GM12878 (cell line): ENCODE measurements at regions not wholly inside any gene's neighbourhood (a gene's known extent, or its start where the extent isn't known, plus 50 kb on each side); places are given as distances from the start of the nearest gene placed in this dataset.
A peak's percentile ranks its signal among the peaks of the same experiment; 100 is the strongest.

ENCODE experiments used
- ATAC-seq: fragments of 200-7000 bp; cut with Tn5 transposase; 3 replicates; pipeline ENCODE4 v1.9.1; 2020; ENCODE audit warnings: mild to moderate bottlenecking, moderate library complexity
- BruUV-seq: library from RNA; stranded (reverse); fragments of 400-500 nt; replicated peaks from 2 replicates; lab custom pipeline; 2021; lab: Mats Ljungman, UMichigan
- CTCF ChIA-PET: fragments of 300-600 bp; sonication (Branson Sonifier 250); formaldehyde crosslinking; extraction: SDS; loops from one replicate; lab custom pipeline; 2021; ENCODE audit warnings: inconsistent platforms; lab: Yijun Ruan, JAX
- POLR2A ChIA-PET: fragments of 350-600 bp; formaldehyde crosslinking; extraction: SDS; loops from one replicate; lab custom pipeline; 2021; ENCODE audit warnings: inconsistent platforms; lab: Charles Lee
- RAD21 ChIA-PET: fragments of 300-600 bp; sonication (Branson Sonifier 250); formaldehyde crosslinking; loops from one replicate; lab custom pipeline; 2023; ENCODE audit warnings: antibody characterized with exemption; ENCODE audit not compliant: unreplicated experiment; lab: Charles Lee
- SMC1A ChIA-PET: fragments of 300-600 bp; sonication (Branson Sonifier 250); formaldehyde crosslinking; loops from one replicate; lab custom pipeline; 2023; ENCODE audit not compliant: unreplicated experiment, uncharacterized antibody; lab: Charles Lee
- DNase-seq: peaks from one replicate; pipeline ENCODE4 v3.0.0-alpha.2; 2011; ENCODE audit warnings: low read depth, low spot score
- FAIRE-seq: peaks from 3 replicates; lab custom pipeline; 2011; peaks lifted over from hg19 to GRCh38; lab: Jason Lieb, UNC
- H2AFZ ChIP-seq: 2 replicates; pipeline ENCODE4 v1.6.0; 2011; ENCODE audit warnings: low read depth, low read length, control low read depth; ENCODE audit not compliant: control insufficient read depth
- H3K27ac ChIP-seq: 2 replicates; pipeline ENCODE4 v1.5.1; 2011; ENCODE audit warnings: control low read depth; ENCODE audit not compliant: control insufficient read depth, insufficient read depth
- H3K27me3 ChIP-seq, 2 experiments: replicated peaks in 1 of 2; 2 replicates each; pipeline versions ENCODE4 v1.6.0 to v1.6.1; 2011; ENCODE audit warnings: low read length in 1 of 2; ENCODE audit not compliant: control insufficient read depth in 2 of 2, insufficient read depth in 2 of 2
- H3K36me3 ChIP-seq, 2 experiments: 2 replicates each; pipeline ENCODE4 v1.5.1; 2011; ENCODE audit warnings: low read length in 1 of 2; ENCODE audit not compliant: control insufficient read depth in 2 of 2, insufficient read depth in 2 of 2
- H3K4me1 ChIP-seq: 2 replicates; pipeline ENCODE4 v1.6.1; 2011; ENCODE audit warnings: mild to moderate bottlenecking, low read length, moderate library complexity, mixed read lengths; ENCODE audit not compliant: control insufficient read depth, insufficient read depth
- H3K4me2 ChIP-seq: 2 replicates; pipeline ENCODE4 v1.6.0; 2011; ENCODE audit warnings: control low read depth; ENCODE audit not compliant: control insufficient read depth, insufficient read depth
- H3K4me3 ChIP-seq: fragments of 200-600 bp; sonication (generic); 2 replicates; pipeline ENCODE4 v1.5.1; 2016
- H3K79me2 ChIP-seq: 2 replicates; pipeline ENCODE4 v1.6.0; 2011; ENCODE audit warnings: low read length; ENCODE audit not compliant: control insufficient read depth, insufficient read depth
- H3K9ac ChIP-seq: 2 replicates; pipeline ENCODE4 v1.8.0; 2011; ENCODE audit warnings: low read length, control low read depth, mixed read lengths; ENCODE audit not compliant: control insufficient read depth, insufficient read depth
- H3K9me3 ChIP-seq: replicated peaks from 3 replicates; pipeline ENCODE4 v1.5.1; 2011; ENCODE audit warnings: mild to moderate bottlenecking, low read length; ENCODE audit not compliant: control insufficient read depth, insufficient read depth
- H4K20me1 ChIP-seq: 2 replicates; pipeline ENCODE4 v1.6.0; 2011; ENCODE audit not compliant: control insufficient read depth, insufficient read depth
- CBX3 ChIP-seq: fragments of 200-600 bp; sonication (generic); IDR thresholded peaks from 2 replicates; pipeline ENCODE4 v1.6.1; 2016; ENCODE audit warnings: low read depth, borderline replicate concordance
- CBX5 ChIP-seq: sonication (generic); IDR thresholded peaks from 2 replicates; pipeline ENCODE4 v1.6.1; 2016; ENCODE audit warnings: low read depth, moderate library complexity, mild to moderate bottlenecking, inconsistent platforms
- CEBPB ChIP-seq, 2 experiments: fragments of 150-350 bp in 1 of 2; IDR thresholded peaks; 2 replicates each; pipeline ENCODE4 v1.6.1; 2012 to 2014; ENCODE audit warnings: low read depth in 2 of 2, low read length in 2 of 2, borderline replicate concordance in 1 of 2, inconsistent platforms in 1 of 2
- FOS ChIP-seq: IDR thresholded peaks from 3 replicates; pipeline ENCODE4 v1.6.1; 2011; ENCODE audit warnings: borderline replicate concordance; ENCODE audit not compliant: insufficient read length; ENCODE audit errors: extremely low read depth
- HDGF ChIP-seq: fragments of 450-650 bp; IDR thresholded peaks from 2 replicates; pipeline ENCODE4 v1.6.1; 2016; ENCODE audit warnings: antibody characterized with exemption
- IKZF2 ChIP-seq, 2 experiments: fragments of 450-650 bp; IDR thresholded peaks; 2 replicates each; pipeline ENCODE4 v1.6.1; 2017; ENCODE audit warnings: mild to moderate bottlenecking in 2 of 2, moderate library complexity in 2 of 2
- NBN ChIP-seq: fragments of 450-650 bp; IDR thresholded peaks from 2 replicates; pipeline ENCODE4 v1.6.1; 2016
- NR2C2 ChIP-seq: IDR thresholded peaks from 2 replicates; pipeline ENCODE4 v1.6.1; 2011; ENCODE audit warnings: borderline replicate concordance, low read depth; ENCODE audit not compliant: control insufficient read depth, insufficient read length
- POLR2AphosphoS2 ChIP-seq: IDR thresholded peaks from 2 replicates; pipeline ENCODE4 v1.6.1; 2011; ENCODE audit warnings: low read depth, mild to moderate bottlenecking, low read length, improper control_type of control experiment, moderate library complexity
- POLR2AphosphoS5 ChIP-seq: IDR thresholded peaks from 2 replicates; pipeline ENCODE4 v1.6.1; 2011; ENCODE audit warnings: mild to moderate bottlenecking, low read length, inconsistent platforms
- PRDM15 ChIP-seq: fragments of 450-650 bp; formaldehyde crosslinking; IDR thresholded peaks from 2 replicates; pipeline ENCODE4 v1.4.0; 2020; ENCODE audit warnings: mild to moderate bottlenecking, moderate library complexity
- RAD51 ChIP-seq: fragments of 450-650 bp; IDR thresholded peaks from 2 replicates; pipeline ENCODE4 v1.6.1; 2016; ENCODE audit warnings: moderate library complexity, mild to moderate bottlenecking, inconsistent platforms
- RB1 ChIP-seq: fragments of 450-650 bp; formaldehyde crosslinking; IDR thresholded peaks from 2 replicates; pipeline ENCODE4 v1.6.1; 2017; ENCODE audit warnings: mild to moderate bottlenecking, borderline replicate concordance
- RBBP5 ChIP-seq: fragments of 200-600 bp; sonication (generic); conservative IDR thresholded peaks from 2 replicates; pipeline ENCODE4 v1.6.1; 2016
- SREBF2 ChIP-seq: IDR thresholded peaks from 2 replicates; pipeline ENCODE4 v1.6.1; 2012; ENCODE audit warnings: mild to moderate bottlenecking, low read length
- SRF ChIP-seq, 2 experiments: IDR thresholded peaks; 2 replicates each; pipeline ENCODE4 v1.6.1; 2011; ENCODE audit warnings: low read depth in 2 of 2, low read length in 2 of 2, mild to moderate bottlenecking in 1 of 2, moderate library complexity in 1 of 2
- TCF3 ChIP-seq: IDR thresholded peaks from 2 replicates; pipeline ENCODE4 v1.6.1; 2012; ENCODE audit warnings: low read depth, mild to moderate bottlenecking, low read length, borderline replicate concordance; ENCODE audit not compliant: insufficient read depth
- YBX1 ChIP-seq: fragments of 450-650 bp; IDR thresholded peaks from 2 replicates; pipeline ENCODE4 v1.6.1; 2016; ENCODE audit warnings: antibody characterized with exemption
- ZNF274 ChIP-seq: IDR thresholded peaks from one replicate; pipeline ENCODE4 v1.8.0; 2011; ENCODE audit not compliant: insufficient read length, insufficient read depth
- WGBS: methylation state at CpG from one replicate; pipeline ENCODE4 v1.1.6; 2016; ENCODE audit warnings: low lambda C conversion rate; ENCODE audit not compliant: insufficient replicate concordance, insufficient coverage; ENCODE audit errors: missing lambda C conversion rate; 5-methylcytosine and 5-hydroxymethylcytosine counted together
- in situ Hi-C: fragments of 300-500 bp; cut with MboI; formaldehyde crosslinking; loops from 9 replicates; pipeline ENCODE4 v1.14.3; 2018; ENCODE audit warnings: mixed read lengths
- intact Hi-C: fragments of 100-400 bp; cut with micrococcal nuclease; formaldehyde crosslinking; loops from one replicate; pipeline ENCODE4 v1.14.2; 2022; ENCODE audit not compliant: unreplicated experiment
- TF ChIP-seq, protein P1 (sequence below): fragments of 450-650 bp; IDR thresholded peaks from 2 replicates; pipeline ENCODE4 v1.6.1; 2014; ENCODE audit warnings: mild to moderate bottlenecking

DNA sequence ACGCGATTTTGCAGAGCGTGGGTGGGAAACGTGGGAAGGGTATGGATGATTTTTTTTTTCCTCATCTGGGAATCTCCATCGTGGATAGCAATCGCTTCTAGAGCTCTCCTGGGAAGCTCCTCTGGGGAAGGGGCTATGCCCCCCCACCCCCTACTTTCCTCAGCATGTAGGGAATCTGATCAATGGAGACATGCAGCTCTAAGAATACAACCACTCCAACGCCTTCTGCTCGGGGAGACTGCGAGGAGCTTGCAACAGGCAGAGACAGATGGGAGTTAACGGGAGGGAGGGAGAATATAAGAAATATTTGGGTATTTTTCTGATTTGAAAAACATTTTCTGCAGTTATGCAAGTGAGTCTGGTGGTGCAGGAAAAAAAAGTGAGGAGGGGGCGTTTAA is 104.6 kb upstream of the HSD17B12 start (continued):
- TF ChIP-seq NBN = no peak
- TF ChIP-seq YBX1 = no peak
- TF ChIP-seq RAD51 = no peak
- TF ChIP-seq POLR2AphosphoS5 = no peak
- TF ChIP-seq FOS = no peak
- no peak for TF ChIP-seq RB1
- no peak for TF ChIP-seq PRDM15 (CRISPR knock-in tag)
- TF ChIP-seq CEBPB (IDR thresholded peaks at IDR 0.05; ENCODE audit: borderline replicate concordance in 1 of 2, low read depth in 2 of 2, low read length in 2 of 2) = no peak

DNA sequence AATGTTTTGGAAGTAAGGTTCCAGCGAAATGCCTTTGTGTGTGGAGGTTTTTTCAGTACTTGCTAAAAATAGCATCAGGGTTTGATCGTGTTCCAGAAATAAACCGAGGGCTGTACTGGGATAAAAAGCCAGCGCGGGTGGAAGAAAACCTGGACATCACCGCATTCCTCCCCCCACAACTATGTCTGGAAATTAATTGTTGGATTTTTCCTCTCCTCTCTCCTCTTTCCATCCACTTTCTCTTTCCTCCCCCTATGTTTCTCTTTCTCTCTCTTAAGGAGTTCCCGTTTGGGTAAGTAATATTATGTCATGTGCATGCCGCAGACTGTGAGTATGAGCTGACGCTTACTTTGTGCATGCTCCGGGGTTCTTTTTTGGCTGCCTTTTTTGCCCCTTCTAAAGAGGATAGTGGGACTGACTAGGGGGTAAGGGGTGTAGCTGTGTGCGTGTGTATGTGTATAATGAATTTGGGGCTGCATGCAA is 104.2 kb upstream of the HSD17B12 start:
- no peak for ATAC-seq
- WGBS = 29% methylated on average over 11 of the region's 11 CpGs
- Histone ChIP-seq H3K4me1 (no peaks in the 10 kb centered on the region), H3K9ac (no peak overlapping the region), H3K79me2 (no peaks in the 10 kb centered on the region), H3K36me3 (no peaks in the 10 kb centered on the region), H3K4me2 (peak overlapping the region; percentile 13; the same call in 1 of the 2 replicates), H3K27ac (no peak overlapping the region), H3K9me3 (no peaks in the 10 kb centered on the region; the same call in 2 of the 3 replicates), H2AFZ (no peak overlapping the region), H3K27me3 (peaks cover 24 to 43% of the 10 kb centered on the region in 2 experiments), H4K20me1 (no peaks in the 10 kb centered on the region), H3K4me3 (no peak overlapping the region)
- ChIA-PET SMC1A (interaction anchor here (1.8 kb wide), 1 partner anchor 275 kb away, joined by 7 read pairs; no protein-coding TSS in a partner anchor), POLR2A (no interaction called here), RAD21 (no interaction called here), CTCF (interaction anchor here (1.1 to 1.8 kb wide), 2 partner anchors 9 to 275 kb away, joined by 3 to 4 read pairs; no protein-coding TSS in a partner anchor)
- FAIRE-seq = no peak
- in situ Hi-C loops (no loop called here), intact Hi-C loops (loop anchor here (5.0 to 10.0 kb wide), 2 partner anchors 276 to 368 kb away; partner anchors contain the start of gene C11orf96)
- no TSS peak for BruUV-seq
- no peak for DNase-seq
- TF ChIP-seq, protein P1, sequence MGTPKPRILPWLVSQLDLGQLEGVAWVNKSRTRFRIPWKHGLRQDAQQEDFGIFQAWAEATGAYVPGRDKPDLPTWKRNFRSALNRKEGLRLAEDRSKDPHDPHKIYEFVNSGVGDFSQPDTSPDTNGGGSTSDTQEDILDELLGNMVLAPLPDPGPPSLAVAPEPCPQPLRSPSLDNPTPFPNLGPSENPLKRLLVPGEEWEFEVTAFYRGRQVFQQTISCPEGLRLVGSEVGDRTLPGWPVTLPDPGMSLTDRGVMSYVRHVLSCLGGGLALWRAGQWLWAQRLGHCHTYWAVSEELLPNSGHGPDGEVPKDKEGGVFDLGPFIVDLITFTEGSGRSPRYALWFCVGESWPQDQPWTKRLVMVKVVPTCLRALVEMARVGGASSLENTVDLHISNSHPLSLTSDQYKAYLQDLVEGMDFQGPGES = no peak
- TF ChIP-seq HDGF = no peak
- no peak for TF ChIP-seq CBX3
- TF ChIP-seq RBBP5 = no peak
- TF ChIP-seq CBX5 = no peak
- no peak for TF ChIP-seq SREBF2
- TF ChIP-seq YBX1 = no peak
- TF ChIP-seq POLR2AphosphoS2 = no peak
- TF ChIP-seq IKZF2 (IDR thresholded peaks at IDR 0.05) = no peak
- no peak for TF ChIP-seq SRF (IDR thresholded peaks at IDR 0.05; ENCODE audit: low read depth in 2 of 2, low read length in 2 of 2)
- TF ChIP-seq TCF3 = no peak
- no peak for TF ChIP-seq NR2C2
- TF ChIP-seq ZNF274 = no peak
